Ammon's horn (tissue), 1 donor: ENCODE measurements at regions not wholly inside any gene's neighbourhood (a gene's known extent, or its start where the extent isn't known, plus 50 kb on each side); places are given as distances from the start of the nearest gene placed in this dataset.
"Not testable (repeated sequence)": the region's sequence is repeated elsewhere in the genome, so short reads cannot be mapped to it uniquely, and the experiment has no call there.

Source experiments
- DNase-seq: peaks from one replicate; pipeline ENCODE4 v3.0.0-alpha.2; 2016; ENCODE audit warnings: low spot score

- no peak for DNase-seq
Measured at GRCh38 chr19:27815985-27816384, 1397.0 kb downstream of the UQCRFS1 start.

- not testable (repeated sequence) for DNase-seq
Measured at GRCh38 chr19:27814834-27815233, 1398.1 kb downstream of the UQCRFS1 start.

- not testable (repeated sequence) for DNase-seq
Measured at GRCh38 chr19:27814274-27814673, 1398.7 kb downstream of the UQCRFS1 start.

DNA sequence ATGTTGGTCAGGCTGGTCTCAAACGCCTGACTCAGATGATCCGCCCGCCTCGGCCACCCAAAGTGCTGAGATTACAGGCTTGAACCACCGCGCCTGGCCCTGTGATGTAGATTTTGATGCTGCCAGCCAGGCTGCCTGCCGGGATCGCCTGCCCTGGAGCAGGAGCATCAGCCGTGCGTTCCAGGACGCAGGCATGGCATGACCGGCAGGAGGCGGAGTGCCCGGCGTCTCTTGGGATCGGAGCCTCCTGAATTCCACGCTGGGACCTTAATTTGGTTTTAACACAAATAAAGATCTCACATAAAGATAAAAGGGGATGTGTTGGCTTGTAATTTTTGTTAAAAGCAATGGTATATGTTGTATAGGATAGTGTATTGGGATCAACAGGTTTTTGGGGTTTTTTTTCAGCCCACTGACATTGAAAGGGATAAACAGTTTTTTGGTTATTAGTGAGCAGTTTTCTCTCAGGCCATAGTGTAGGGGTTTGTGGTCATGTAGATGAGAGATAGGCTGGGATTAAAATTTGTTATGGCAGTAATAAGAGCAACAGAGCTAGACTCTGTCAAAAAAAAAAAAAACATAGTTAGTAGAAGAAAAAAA lies 1406.4 kb downstream of the UQCRFS1 start:
- no peak for DNase-seq

DNA sequence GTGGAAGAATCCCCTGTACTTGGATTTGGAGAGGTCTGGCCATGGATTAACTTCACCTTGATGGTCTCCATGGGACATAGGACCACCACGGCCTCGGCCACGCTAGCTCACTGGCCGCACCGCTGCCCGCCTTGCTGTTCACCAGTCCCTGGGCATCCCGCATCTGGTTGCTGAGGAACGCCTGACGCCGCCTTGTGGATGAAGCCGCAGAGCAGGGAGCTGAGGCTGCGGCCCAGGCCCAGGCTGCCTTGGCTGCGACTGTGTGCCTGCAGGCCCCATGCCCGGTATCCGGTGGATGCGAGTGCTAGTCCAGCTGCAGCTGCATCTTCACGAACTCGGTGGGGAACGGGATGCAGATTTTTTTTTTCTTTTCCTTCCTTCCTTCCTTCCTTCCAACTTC lies 1407.1 kb downstream of the UQCRFS1 start:
- DNase-seq: no peak

DNA sequence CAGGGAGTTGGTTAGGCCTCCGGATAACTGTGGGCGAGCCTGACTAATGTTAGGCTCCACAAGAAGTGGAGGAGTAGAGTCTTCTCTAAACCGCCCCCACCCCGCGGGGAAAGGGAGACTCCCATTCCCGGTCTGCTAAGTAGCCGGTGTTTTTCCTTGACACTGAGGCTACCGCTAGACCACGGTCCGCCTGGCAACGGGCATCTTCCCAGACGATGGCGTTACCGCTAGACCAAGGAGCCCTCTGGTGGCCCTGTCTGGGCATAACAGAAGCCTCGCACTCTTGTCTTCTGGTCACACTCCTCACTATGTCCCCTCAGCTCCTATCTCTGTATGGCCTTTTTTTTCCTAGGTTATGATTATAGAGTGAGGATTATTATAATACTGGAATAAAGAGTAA lies 1410.7 kb downstream of the UQCRFS1 start:
- DNase-seq: not testable (repeated sequence)

DNA sequence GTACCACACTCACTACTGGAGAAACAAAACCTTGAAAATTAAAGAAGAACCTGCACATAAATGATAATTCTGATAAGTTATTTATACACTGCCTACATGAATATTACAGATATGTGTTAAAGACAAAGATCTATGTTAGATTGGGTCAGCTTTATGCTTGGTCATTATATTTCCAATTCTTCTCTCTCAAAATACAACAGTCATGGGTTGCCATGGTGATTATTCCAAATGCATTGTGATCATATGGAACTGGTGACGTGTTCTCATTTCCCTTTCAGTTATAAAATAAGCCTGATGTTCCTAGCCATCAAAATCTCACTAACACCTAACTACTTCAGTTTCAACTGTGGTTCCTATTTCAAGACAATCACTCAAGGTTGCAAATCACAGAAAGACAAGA lies 1416.4 kb downstream of the UQCRFS1 start:
- no peak for DNase-seq

- no peak for DNase-seq
Measured at GRCh38 chr19:27796073-27796472, 1416.9 kb downstream of the UQCRFS1 start.

DNA sequence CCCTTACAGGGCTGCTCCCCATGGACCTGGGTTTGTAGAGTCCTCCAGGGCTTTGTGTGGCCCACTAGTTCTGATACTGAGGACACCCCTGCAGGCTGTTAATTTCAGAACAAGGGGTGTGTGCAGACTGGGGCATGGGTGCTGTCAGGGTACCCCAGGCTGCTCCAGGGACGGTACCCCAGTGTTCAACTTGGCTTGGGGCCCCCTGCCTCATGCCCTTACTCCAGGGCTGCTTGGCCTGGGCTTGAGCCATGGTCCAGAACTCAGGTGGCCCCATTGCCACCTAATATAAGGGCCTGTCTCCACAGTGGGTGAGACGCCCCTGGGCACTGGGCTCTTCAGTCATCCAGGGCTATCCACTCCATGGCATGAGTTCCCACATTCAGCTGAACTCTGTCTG lies 1417.6 kb downstream of the UQCRFS1 start:
- DNase-seq: no peak

DNA sequence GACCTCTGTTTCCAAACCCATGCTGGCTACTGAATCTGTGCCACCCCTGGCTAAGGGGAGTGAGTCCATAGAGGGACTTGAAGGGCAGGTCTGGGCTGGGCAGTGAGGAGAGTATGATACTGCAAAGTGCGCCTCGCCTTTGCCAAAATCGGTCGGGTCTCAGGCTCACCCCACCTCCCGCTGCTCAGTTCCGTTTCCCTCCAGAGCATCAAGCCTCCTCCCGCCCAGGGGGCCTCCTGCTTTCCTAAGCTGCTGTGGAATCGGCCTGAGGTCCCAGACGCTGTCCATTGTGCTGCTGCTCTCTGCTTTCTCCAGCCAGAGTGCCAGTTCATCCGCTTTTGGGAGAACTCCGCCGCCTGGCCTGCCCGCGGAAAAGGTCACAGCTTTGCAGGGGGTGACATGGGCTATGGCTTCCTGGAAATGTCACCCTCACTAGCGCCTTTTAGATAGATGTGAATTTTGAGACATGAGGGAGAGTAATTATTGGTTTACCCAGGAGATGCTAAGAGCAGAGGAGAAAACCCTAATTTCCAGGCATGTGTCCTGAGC lies 1418.4 kb downstream of the UQCRFS1 start:
- DNase-seq: no peak

DNA sequence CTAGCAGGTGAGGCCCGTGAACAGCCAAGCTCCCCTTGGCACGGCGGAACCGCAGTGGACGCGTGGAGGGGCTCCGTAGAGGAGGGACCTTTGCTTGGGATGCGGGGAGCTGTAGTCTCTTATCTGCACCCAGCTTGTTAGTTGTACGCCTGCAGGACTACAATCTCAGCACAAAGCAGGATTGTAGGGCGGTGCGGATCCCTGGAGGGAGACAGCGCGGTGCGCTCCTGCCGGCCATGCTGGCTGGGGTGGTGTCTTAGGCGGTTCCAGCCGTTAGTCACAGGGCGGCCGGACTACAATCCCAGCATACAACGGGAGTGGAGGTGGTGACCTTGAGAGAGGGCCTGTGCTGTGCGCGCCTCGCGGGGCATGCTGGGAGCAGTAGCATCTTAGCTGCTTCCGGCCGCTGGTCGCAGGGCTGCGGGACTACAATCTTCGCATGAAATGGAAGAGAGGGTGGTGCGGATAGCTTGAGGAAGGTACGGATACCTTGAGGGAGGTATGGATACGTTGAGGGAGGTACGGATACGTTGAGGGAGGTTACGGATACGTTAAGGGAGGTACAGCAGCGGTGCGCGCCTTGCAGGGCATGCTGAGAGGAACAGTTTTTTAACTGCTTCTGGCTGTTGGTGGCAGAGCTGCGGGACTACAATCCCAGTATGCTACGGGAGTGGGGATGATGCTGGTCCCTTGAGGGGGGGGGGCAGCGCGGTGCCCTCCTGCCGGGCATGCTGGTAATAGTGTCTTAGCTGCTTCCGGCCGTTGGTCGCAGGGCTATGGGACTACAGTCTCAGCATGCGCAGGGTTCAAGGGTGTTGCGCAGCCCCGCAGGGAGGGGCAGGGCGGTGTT lies 1419.1 kb downstream of the UQCRFS1 start:
- DNase-seq: peak; percentile 98

GRCh38 chr19:27793128-27793643 lies 1419.8 kb downstream of the UQCRFS1 start:
- no peak for DNase-seq

DNA sequence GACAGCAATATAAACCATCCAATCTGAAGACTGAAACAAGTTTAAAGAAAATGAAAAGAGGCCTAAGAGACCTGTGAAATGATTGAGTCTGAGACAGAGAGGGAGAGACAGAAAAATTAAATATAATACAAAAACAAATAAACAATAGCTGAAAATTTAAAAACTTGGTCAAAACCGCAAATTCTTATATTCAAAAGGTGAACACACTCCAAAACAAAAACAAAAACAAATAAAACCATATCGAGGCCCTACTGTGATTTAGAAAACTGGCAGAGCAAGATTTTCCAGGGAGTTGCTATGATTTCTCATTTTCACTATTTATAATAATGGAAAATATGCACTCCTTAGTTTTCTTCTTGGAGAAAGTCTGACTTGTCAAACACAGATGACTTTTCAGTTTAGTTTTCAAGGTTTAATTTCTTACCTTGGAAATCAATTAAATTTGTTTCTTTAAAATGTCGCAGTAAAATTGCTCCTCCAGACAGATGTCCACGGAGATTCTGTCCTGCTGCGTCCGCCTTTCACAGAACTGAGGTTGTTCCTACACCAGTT lies 1420.3 kb downstream of the UQCRFS1 start:
- DNase-seq: no peak

- DNase-seq: no peak
Measured at GRCh38 chr19:27780367-27781075, 1432.4 kb downstream of the UQCRFS1 start.

GRCh38 chr19:27779954-27780353 lies 1433.0 kb downstream of the UQCRFS1 start:
- DNase-seq: no peak

DNA sequence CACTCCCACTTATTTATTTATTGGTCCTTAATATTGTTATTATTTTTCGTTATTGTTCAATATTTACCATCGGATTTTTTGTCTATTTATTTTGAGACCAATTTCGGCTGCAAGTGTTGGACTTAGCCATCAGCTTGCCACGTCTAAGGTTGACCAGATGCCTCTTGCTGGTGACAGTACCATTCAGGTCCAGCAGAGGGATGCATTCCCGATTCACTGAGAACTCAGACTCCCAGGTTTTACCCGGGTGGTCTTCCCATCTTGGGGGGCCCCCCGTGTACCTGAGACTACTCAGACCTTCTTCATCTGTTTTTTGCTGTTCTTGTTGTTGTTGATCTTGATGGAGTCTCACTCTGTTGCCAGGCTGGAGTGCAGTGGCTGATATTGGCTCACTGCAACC lies 1435.2 kb downstream of the UQCRFS1 start:
- no peak for DNase-seq

DNA sequence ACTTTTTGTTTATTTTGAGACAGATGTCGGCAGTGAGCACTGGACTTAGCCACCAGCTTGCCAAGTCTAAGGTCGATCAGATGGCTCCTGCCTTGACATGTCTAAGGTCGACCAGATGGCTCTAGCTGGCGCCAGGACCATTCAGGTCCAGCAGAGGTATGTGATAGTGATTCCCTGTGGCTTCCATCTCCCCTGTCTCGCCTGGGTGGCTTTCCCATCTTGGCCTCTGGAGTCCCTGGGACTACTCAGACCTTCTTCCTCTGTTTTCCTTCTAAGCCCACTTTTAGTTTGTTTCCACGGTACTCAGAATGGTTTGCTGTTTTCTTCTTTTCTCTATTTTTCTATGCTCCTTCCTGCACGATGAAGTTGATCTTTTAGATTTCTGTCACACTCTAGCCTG lies 1435.7 kb downstream of the UQCRFS1 start:
- no peak for DNase-seq

- DNase-seq: no peak
Measured at GRCh38 chr19:27776524-27776923, 1436.4 kb downstream of the UQCRFS1 start.

GRCh38 chr19:27776020-27776419 lies 1436.9 kb downstream of the UQCRFS1 start:
- DNase-seq: no peak

DNA sequence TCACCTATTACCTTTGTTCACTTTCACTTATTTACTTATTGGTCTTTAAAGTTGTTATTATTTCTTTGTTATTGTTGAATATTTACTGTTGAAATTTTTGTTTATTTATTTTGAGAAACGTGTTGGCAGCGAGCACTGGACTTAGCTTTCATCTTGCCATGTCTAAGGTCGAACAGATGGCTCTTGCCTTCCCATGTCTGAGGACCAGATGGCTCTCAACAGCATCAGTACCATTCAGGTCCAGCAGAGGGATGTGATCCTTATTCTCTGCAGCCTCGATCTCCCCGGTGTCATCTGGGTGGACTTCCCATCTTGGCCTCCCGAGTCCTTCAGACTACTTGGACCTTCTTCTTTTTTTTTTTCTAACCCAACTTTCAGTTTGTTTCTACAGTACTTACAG lies 1437.6 kb downstream of the UQCRFS1 start:
- no peak for DNase-seq

DNA sequence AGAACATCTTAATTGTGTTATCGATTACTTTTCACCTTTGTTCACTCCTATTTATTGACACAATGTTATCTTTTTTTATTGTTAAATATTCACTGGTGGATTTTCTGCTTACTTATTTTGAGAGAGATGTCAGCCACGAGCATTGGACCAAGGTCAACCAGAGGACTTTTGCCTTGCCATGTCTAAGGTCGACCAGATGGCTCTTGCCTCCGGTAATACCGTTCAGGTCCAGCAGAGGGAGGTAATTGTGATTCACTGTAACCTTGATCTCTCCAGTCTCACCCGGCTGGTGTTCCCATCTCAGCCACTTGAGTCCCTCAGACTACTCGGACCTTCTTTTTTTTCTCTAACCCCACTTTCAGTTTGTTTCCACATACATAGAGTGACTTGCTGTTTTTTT lies 1438.1 kb downstream of the UQCRFS1 start:
- DNase-seq: no peak

DNA sequence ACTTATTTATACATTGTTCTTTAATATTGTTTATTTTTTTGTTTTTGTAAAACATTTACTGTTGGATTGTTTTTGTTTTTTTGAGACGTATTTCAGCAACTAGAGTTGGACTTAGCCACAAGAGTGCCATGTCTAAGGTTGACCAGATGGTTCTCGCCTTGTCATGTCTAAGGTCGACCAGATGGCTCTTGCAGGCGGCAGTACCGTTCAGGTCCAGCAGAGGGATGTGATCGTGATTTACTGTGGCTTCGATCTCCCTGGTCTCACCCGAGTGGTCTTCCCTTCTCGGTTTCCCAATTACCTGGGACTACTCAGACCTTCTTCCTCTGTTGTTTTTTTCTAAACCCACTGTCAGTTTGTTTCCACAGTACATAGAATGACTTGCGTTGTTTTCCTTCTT lies 1438.6 kb downstream of the UQCRFS1 start:
- no peak for DNase-seq
